Breast epithelium (tissue), 4 donors: ENCODE measurements at regions not wholly inside any gene's neighbourhood (a gene's known extent, or its start where the extent isn't known, plus 50 kb on each side); places are given as distances from the start of the nearest gene placed in this dataset.

Experiments
- DNase-seq, 2 donors: peaks; one replicate each; pipeline ENCODE4 v3.0.0-alpha.2; 2019; ENCODE audit warnings: low spot score in 2 of 2
- H3K27ac ChIP-seq, 2 donors: fragments of 200-600 bp; sonication (generic) in 1 of 2; one replicate each; pipeline ENCODE4 v1.5.1; 2016 to 2019; ENCODE audit warnings: mild to moderate bottlenecking in 1 of 2
- H3K27me3 ChIP-seq, 2 donors: fragments of 200-600 bp; sonication (generic) in 1 of 2; one replicate each; pipeline versions ENCODE4 v1.5.1 to v1.6.0; 2017 to 2019; ENCODE audit warnings: control low read depth in 1 of 2, mild to moderate bottlenecking in 1 of 2
- H3K36me3 ChIP-seq: fragments of 200-600 bp; one replicate; pipeline ENCODE4 v1.5.1; 2019
- H3K4me1 ChIP-seq, 2 donors: fragments of 200-600 bp; sonication (generic); one replicate each; pipeline ENCODE4 v1.5.1; 2016 to 2019; ENCODE audit warnings: control low read depth in 1 of 2
- H3K4me3 ChIP-seq, 3 donors: fragments of 200-600 bp; sonication (generic); 1 replicate in 2 of 3; 2 replicates in 1 of 3; pipeline ENCODE4 v1.5.1; 2016 to 2019; ENCODE audit warnings: mild to moderate bottlenecking in 3 of 3, moderate library complexity in 2 of 3
- H3K9me3 ChIP-seq, 2 donors: fragments of 200-600 bp; sonication (generic) in 1 of 2; one replicate each; pipeline ENCODE4 v1.5.1; 2016 to 2019; ENCODE audit warnings: control low read depth in 1 of 2
- CTCF ChIP-seq, 3 donors: fragments of 450-650 bp; IDR thresholded peaks; one replicate each; pipeline ENCODE4 v1.5.1; 2016 to 2017; ENCODE audit warnings: antibody characterized with exemption in 3 of 3, mild to moderate bottlenecking in 3 of 3, moderate library complexity in 3 of 3
- POLR2A ChIP-seq: fragments of 450-650 bp; IDR thresholded peaks from one replicate; pipeline ENCODE4 v1.6.1; 2016; ENCODE audit warnings: antibody characterized with exemption, mild to moderate bottlenecking, moderate library complexity
- POLR2AphosphoS5 ChIP-seq, 3 donors: sonication (generic); formaldehyde crosslinking; IDR thresholded peaks; one replicate each; pipeline ENCODE4 v1.6.1; 2017; ENCODE audit warnings: antibody characterized with exemption in 3 of 3
- intact Hi-C: fragments of 100-400 bp; cut with DNase I; formaldehyde crosslinking; loops from one replicate; pipeline ENCODE4 v1.15.1; 2023; ENCODE audit warnings: low total_unique reads

- TF ChIP-seq POLR2AphosphoS5 (IDR thresholded peaks at IDR 0.05), result no peak
- no peak for TF ChIP-seq POLR2A
- TF ChIP-seq CTCF (IDR thresholded peaks at IDR 0.05), result no peak
- H3K4me3 ChIP-seq, result no peak overlapping the region
These were observed 598.8 kb downstream of the MAFB start for GRCh38 chr20:40090236-40090635.

GRCh38 chr20:40087496-40087895 is 601.5 kb downstream of the MAFB start:
- H3K36me3 ChIP-seq, result no peaks in the 10 kb centered on the region
- no peak overlapping the region for H3K27ac ChIP-seq
- H3K4me3 ChIP-seq, result no peak overlapping the region
- H3K27me3 ChIP-seq, result no peaks in the 10 kb centered on the region
- peaks cover 0 to 15% of the 10 kb centered on the region in 2 donors for H3K9me3 ChIP-seq
- TF ChIP-seq POLR2A, result no peak
- no peak for TF ChIP-seq CTCF (IDR thresholded peaks at IDR 0.05)
- TF ChIP-seq POLR2AphosphoS5 (IDR thresholded peaks at IDR 0.05), result no peak
- intact Hi-C loops, result no loop called here
- no peak for DNase-seq
- H3K4me1 ChIP-seq, result no peaks in the 10 kb centered on the region

More at GRCh38 chr20:40090236-40090635, 598.8 kb downstream of the MAFB start:
- no peak for DNase-seq
- Histone ChIP-seq H3K9me3 (peaks cover 0 to 18% of the 10 kb centered on the region in 2 donors), H3K4me1 (no peaks in the 10 kb centered on the region), H3K36me3 (no peaks in the 10 kb centered on the region), H3K27ac (no peak overlapping the region), H3K27me3 (no peaks in the 10 kb centered on the region)
- intact Hi-C loops, result no loop called here

- no peak for DNase-seq
- no peak overlapping the region for H3K4me3 ChIP-seq
- H3K27ac ChIP-seq, result no peak overlapping the region
- H3K9me3 ChIP-seq, result no peaks in the 10 kb centered on the region
- intact Hi-C loops, result no loop called here
- TF ChIP-seq POLR2A (no peak), POLR2AphosphoS5 (IDR thresholded peaks at IDR 0.05) (no peak), CTCF (IDR thresholded peaks at IDR 0.05) (no peak)
- H3K4me1 ChIP-seq, result no peaks in the 10 kb centered on the region
- no peaks in the 10 kb centered on the region for H3K27me3 ChIP-seq
- no peaks in the 10 kb centered on the region for H3K36me3 ChIP-seq
These were observed 603.5 kb downstream of the MAFB start for GRCh38 chr20:40085513-40085912.

GRCh38 chr20:40082436-40082835 is 606.6 kb downstream of the MAFB start:
- Histone ChIP-seq H3K27me3 (no peaks in the 10 kb centered on the region), H3K4me3 (no peak overlapping the region), H3K4me1 (no peaks in the 10 kb centered on the region), H3K27ac (no peak overlapping the region), H3K36me3 (no peaks in the 10 kb centered on the region), H3K9me3 (no peaks in the 10 kb centered on the region)
- DNase-seq, result no peak
- intact Hi-C loops, result no loop called here
- no peak for TF ChIP-seq POLR2AphosphoS5 (IDR thresholded peaks at IDR 0.05)
- TF ChIP-seq CTCF (IDR thresholded peaks at IDR 0.05), result no peak
- TF ChIP-seq POLR2A, result no peak

GRCh38 chr20:40081653-40082052 is 607.4 kb downstream of the MAFB start:
- Histone ChIP-seq H3K4me1 (no peaks in the 10 kb centered on the region), H3K4me3 (no peak overlapping the region), H3K9me3 (no peaks in the 10 kb centered on the region), H3K27ac (no peak overlapping the region), H3K27me3 (no peaks in the 10 kb centered on the region), H3K36me3 (no peaks in the 10 kb centered on the region)
- intact Hi-C loops, result no loop called here
- TF ChIP-seq POLR2A, result no peak
- TF ChIP-seq POLR2AphosphoS5 (IDR thresholded peaks at IDR 0.05), result no peak
- TF ChIP-seq CTCF (IDR thresholded peaks at IDR 0.05), result no peak
- no peak for DNase-seq
